SU-DHL-6 (cell line): ENCODE measurements at regions not wholly inside any gene's neighbourhood (a gene's known extent, or its start where the extent isn't known, plus 50 kb on each side); places are given as distances from the start of the nearest gene placed in this dataset.

Experiments used
- H2AFZ ChIP-seq: fragments of 200-600 bp; sonication (generic); 2 replicates; pipeline ENCODE4 v1.6.1; 2014; ENCODE audit warnings: low read depth, mild to moderate bottlenecking, moderate library complexity, mixed read lengths, antibody characterized with exemption, low read length; ENCODE audit not compliant: severe bottlenecking
- H3F3A ChIP-seq: fragments of 200-600 bp; shearing (Covaris generic); 2 replicates; pipeline ENCODE4 v1.6.0; 2016; ENCODE audit warnings: antibody characterized with exemption, mild to moderate bottlenecking; ENCODE audit not compliant: insufficient read depth
- H3K27ac ChIP-seq: fragments of 200-600 bp; sonication (generic); 2 replicates; pipeline ENCODE4 v1.5.1; 2016; ENCODE audit warnings: low read depth, mild to moderate bottlenecking, low read length, moderate library complexity, mixed read lengths
- H3K27me3 ChIP-seq: fragments of 200-600 bp; sonication (generic), shearing (Covaris generic); 2 replicates; pipeline ENCODE4 v1.6.0; 2014; ENCODE audit warnings: mild to moderate bottlenecking, low read length
- H3K36me3 ChIP-seq: fragments of 200-600 bp; sonication (generic); 2 replicates; pipeline ENCODE4 v1.6.1; 2014; ENCODE audit warnings: mild to moderate bottlenecking, low read length, mixed read lengths
- H3K4me2 ChIP-seq: fragments of 300-600, 200-600 bp; shearing (Covaris generic), sonication (generic); 2 replicates; pipeline ENCODE4 v1.6.0; 2014; ENCODE audit warnings: low read length, low read depth, mild to moderate bottlenecking; ENCODE audit not compliant: poor library complexity, severe bottlenecking
- H3K4me3 ChIP-seq: fragments of 200-600 bp; sonication (generic); 2 replicates; pipeline ENCODE4 v1.5.1; 2014; ENCODE audit warnings: antibody characterized with exemption, low read length, mild to moderate bottlenecking, mixed read lengths; ENCODE audit not compliant: insufficient read depth, poor library complexity, severe bottlenecking
- H3K79me2 ChIP-seq: fragments of 200-600 bp; sonication (generic); 2 replicates; pipeline ENCODE4 v1.6.1; 2014; ENCODE audit warnings: mild to moderate bottlenecking, low read length, moderate library complexity; ENCODE audit not compliant: insufficient read depth
- H3K9ac ChIP-seq: fragments of 200-600 bp; sonication (generic); 2 replicates; pipeline ENCODE4 v1.7.0; 2014; ENCODE audit warnings: mild to moderate bottlenecking, low read length
- H3K9me2 ChIP-seq: fragments of 200-600 bp; sonication (generic); replicated peaks from 2 replicates; pipeline ENCODE4 v1.6.1; 2014; ENCODE audit warnings: low read length; ENCODE audit not compliant: insufficient read depth
- H3K9me3 ChIP-seq: fragments of 200-600 bp; sonication (generic); 2 replicates; pipeline ENCODE4 v1.6.1; 2014; ENCODE audit warnings: low read length, mixed read lengths; ENCODE audit not compliant: insufficient read depth
- H4K20me1 ChIP-seq: fragments of 200-600 bp; sonication (generic); 2 replicates; pipeline ENCODE4 v1.6.1; 2014; ENCODE audit warnings: low read depth, mild to moderate bottlenecking, antibody characterized with exemption, low read length, moderate library complexity, mixed read lengths
- EZH2phosphoT487 ChIP-seq: fragments of 200-600 bp; sonication (generic), shearing (Covaris generic); conservative IDR thresholded peaks from 2 replicates; pipeline ENCODE4 v1.6.1; 2018; ENCODE audit warnings: mild to moderate bottlenecking, antibody characterized with exemption, low read length, moderate library complexity, mixed read lengths
- TF ChIP-seq, protein P1 (sequence below): fragments of 200-600 bp; sonication (generic); IDR thresholded peaks from one replicate; pipeline ENCODE4 v1.5.1; 2017; ENCODE audit warnings: antibody characterized with exemption, mild to moderate bottlenecking, low read length, moderate library complexity; ENCODE audit not compliant: insufficient read depth, poor library complexity, severe bottlenecking

DNA sequence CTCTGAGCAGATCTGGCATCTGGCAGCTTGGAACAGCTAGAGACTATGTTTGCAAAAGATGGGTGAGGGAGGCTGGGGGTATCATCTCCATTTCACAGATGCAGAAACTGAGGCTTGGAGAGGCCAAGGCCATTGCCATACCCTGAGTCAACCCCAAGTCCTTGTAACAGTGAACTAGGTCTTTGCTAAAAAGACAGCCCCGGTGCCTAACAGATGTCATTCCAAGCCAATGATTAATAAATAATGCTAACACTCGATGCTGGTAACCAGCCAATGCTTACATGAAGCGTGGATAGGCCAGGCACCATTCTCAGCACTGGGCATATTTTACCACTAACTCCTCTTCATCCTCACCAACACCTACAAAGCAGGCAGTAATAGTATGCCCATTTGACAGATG, 164.0 kb downstream of the MN1 start:
- Histone ChIP-seq H3K36me3 (no peaks in the 10 kb centered on the region), H3F3A (no peaks in the 10 kb centered on the region), H3K27me3 (no peaks in the 10 kb centered on the region), H3K4me3 (no peak overlapping the region), H3K9me2 (no peaks in the 10 kb centered on the region), H3K9me3 (no peaks in the 10 kb centered on the region), H4K20me1 (no peaks in the 10 kb centered on the region), H3K27ac (no peak overlapping the region), H2AFZ (no peak overlapping the region), H3K9ac (no peak overlapping the region), H3K79me2 (no peaks in the 10 kb centered on the region), H3K4me2 (no peak overlapping the region)
- TF ChIP-seq, protein P1, sequence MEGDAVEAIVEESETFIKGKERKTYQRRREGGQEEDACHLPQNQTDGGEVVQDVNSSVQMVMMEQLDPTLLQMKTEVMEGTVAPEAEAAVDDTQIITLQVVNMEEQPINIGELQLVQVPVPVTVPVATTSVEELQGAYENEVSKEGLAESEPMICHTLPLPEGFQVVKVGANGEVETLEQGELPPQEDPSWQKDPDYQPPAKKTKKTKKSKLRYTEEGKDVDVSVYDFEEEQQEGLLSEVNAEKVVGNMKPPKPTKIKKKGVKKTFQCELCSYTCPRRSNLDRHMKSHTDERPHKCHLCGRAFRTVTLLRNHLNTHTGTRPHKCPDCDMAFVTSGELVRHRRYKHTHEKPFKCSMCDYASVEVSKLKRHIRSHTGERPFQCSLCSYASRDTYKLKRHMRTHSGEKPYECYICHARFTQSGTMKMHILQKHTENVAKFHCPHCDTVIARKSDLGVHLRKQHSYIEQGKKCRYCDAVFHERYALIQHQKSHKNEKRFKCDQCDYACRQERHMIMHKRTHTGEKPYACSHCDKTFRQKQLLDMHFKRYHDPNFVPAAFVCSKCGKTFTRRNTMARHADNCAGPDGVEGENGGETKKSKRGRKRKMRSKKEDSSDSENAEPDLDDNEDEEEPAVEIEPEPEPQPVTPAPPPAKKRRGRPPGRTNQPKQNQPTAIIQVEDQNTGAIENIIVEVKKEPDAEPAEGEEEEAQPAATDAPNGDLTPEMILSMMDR: no peak

DNA sequence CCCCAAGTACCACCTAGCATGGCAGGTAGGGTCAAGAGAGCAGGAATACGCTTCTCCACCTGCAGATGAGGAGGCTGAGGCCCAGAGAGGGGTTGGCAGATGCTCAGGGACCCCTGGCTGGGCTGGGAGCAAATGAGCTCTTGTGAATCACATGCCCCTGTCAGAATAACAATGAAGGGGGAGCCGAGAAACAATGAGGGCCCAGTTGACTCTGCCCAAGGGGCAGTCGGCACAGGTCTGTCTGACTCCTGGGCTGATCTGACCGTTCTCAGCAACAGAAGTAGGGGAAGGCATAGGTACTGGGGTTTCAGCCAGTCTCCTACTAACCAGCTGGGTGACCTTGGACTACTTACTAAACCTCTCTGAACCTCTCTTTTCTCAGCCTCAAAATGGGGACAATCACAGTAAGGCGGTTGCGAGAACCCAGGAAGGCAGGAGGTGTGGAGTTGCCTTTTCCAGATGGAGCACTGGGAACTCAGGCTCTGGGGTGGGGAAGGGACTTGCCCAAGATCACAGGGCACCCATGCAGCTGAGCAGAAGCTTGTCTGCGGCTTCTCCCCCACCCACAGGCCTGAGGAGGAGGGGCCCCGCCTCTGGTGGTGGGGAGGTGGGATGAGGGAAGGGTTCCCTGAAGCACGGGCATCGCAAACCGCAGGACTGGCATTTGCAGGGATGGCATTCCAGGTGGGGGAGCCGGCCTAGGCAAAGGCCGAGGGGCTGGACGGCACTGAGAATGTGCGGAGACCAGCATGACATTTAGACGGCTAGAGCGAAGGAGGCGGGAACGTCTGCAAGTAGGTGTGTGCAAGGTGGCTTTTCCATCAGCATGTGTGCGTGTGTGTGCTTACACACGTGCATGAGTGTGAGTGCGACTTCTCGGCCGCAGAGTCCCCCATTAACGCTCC, 163.0 kb downstream of the MN1 start:
- no peaks in the 10 kb centered on the region for H3K79me2 ChIP-seq
- H3K9ac ChIP-seq: no peak overlapping the region
- no peaks in the 10 kb centered on the region for H3K36me3 ChIP-seq
- no peak overlapping the region for H3K27ac ChIP-seq
- TF ChIP-seq, protein P1: no peak
- TF ChIP-seq EZH2phosphoT487: no peak
- no peak overlapping the region for H3K4me2 ChIP-seq
- no peak overlapping the region for H3K4me3 ChIP-seq
- no peaks in the 10 kb centered on the region for H3K9me3 ChIP-seq
- H3F3A ChIP-seq: no peaks in the 10 kb centered on the region
- H3K9me2 ChIP-seq: no peaks in the 10 kb centered on the region
- H3K27me3 ChIP-seq: no peaks in the 10 kb centered on the region
- H2AFZ ChIP-seq: no peak overlapping the region
- no peaks in the 10 kb centered on the region for H4K20me1 ChIP-seq

DNA sequence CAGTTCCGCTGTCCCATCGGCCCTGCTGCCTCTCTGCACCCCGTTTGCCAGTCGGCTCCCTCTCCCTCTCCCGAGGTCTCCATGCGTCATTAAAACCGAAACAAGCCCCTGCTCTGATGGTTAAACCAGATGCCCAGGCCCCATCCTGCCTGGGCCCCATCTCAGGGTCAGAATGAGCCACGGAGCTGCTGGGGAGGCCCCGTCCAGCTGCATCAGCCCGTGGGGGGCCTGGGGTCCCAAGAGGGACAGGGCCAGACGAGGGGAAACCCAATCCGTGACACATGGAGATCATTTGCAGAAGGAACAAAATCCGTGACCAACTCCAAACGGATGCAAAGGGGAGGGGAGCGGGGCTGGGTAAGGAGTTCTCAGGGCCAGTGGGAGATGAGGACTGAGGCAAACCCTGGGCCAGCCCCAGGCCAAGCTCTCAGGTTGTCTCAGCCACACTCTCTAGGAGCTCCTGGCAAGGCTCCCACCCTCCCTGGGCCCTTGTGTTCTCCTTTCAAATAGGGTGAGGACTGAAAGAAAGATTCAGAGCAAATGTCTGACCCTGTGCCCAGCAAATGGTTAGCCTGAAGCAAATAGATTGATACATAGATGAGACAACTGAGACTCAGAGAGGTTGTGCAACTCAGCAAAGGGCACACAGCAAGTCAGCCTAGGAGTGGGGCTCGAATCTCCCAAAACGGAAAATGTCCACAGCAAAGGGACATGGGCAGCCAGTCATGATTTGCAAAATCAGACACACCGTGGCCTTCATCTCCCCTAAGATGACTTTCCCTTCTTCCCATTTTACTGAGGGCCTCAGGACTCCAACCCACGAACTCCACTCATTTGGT, 162.1 kb downstream of the MN1 start:
- Histone ChIP-seq H3K79me2 (no peaks in the 10 kb centered on the region), H3K27me3 (no peaks in the 10 kb centered on the region), H3K4me3 (no peak overlapping the region), H3K4me2 (no peak overlapping the region), H3K27ac (no peak overlapping the region), H4K20me1 (no peaks in the 10 kb centered on the region), H3K9me3 (no peaks in the 10 kb centered on the region), H3F3A (no peaks in the 10 kb centered on the region), H2AFZ (no peak overlapping the region), H3K9ac (no peak overlapping the region), H3K36me3 (no peaks in the 10 kb centered on the region), H3K9me2 (no peaks in the 10 kb centered on the region)
- no peak for TF ChIP-seq EZH2phosphoT487
- TF ChIP-seq, protein P1: no peak
